AG04450 (cell line): ENCODE measurements at regions not wholly inside any gene's neighbourhood (a gene's known extent, or its start where the extent isn't known, plus 50 kb on each side); places are given as distances from the start of the nearest gene placed in this dataset.

Experiments used
- CTCF ChIA-PET: fragments of 300-600, 350-600 bp; formaldehyde crosslinking; extraction: SDS; loops from one replicate; lab custom pipeline; 2022; ENCODE audit warnings: antibody characterized with exemption, inconsistent platforms; lab: Charles Lee
- POLR2A ChIA-PET: fragments of 350-600 bp; formaldehyde crosslinking; extraction: SDS; loops from one replicate; lab custom pipeline; 2021; ENCODE audit warnings: antibody characterized with exemption, inconsistent platforms; lab: Yijun Ruan, JAX
- DNase-seq: peaks from one replicate; pipeline ENCODE4 v3.0.0-alpha.2; 2011; ENCODE audit warnings: low read depth, low spot score
- H3K27ac ChIP-seq: one replicate; pipeline ENCODE4 v1.5.1; 2012; ENCODE audit warnings: low read depth, low read length, control low read depth
- H3K27me3 ChIP-seq: one replicate; pipeline ENCODE4 v1.6.0; 2012; ENCODE audit warnings: low read length; ENCODE audit not compliant: control insufficient read depth, insufficient read depth
- H3K4me3 ChIP-seq: 2 replicates; pipeline ENCODE4 v1.5.1; 2011; ENCODE audit warnings: mild to moderate bottlenecking, low read depth, low read length, control low read depth
- H3K9me3 ChIP-seq: 2 replicates; pipeline ENCODE4 v1.5.1; 2012; ENCODE audit warnings: low read length; ENCODE audit not compliant: control insufficient read depth, insufficient read depth
- TF ChIP-seq, protein P1 (sequence below): IDR thresholded peaks from 2 replicates; pipeline ENCODE4 v1.5.1; 2011; ENCODE audit warnings: low read depth, low read length, control low read depth, inconsistent platforms

DNA sequence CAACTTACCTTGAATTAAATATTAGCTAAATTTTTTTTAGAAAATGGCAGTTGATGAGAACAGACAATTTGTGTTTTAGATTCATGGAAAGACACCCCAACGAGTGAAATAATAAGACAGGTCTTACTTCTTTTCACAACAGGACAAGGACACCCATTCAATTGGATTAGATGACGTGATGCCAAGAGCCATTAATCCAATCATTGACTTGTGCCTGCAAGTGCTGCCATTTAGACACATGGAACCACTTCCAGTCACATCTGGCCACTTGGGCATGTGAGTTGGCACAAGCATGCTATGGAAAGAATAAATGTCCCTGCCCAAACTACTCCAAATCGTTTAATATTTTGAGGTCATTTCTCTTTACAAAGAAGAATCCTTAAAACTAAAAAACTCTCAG, 1308.8 kb downstream of the ROBO2 start:
- CTCF ChIA-PET: no interaction called here
- TF ChIP-seq, protein P1, sequence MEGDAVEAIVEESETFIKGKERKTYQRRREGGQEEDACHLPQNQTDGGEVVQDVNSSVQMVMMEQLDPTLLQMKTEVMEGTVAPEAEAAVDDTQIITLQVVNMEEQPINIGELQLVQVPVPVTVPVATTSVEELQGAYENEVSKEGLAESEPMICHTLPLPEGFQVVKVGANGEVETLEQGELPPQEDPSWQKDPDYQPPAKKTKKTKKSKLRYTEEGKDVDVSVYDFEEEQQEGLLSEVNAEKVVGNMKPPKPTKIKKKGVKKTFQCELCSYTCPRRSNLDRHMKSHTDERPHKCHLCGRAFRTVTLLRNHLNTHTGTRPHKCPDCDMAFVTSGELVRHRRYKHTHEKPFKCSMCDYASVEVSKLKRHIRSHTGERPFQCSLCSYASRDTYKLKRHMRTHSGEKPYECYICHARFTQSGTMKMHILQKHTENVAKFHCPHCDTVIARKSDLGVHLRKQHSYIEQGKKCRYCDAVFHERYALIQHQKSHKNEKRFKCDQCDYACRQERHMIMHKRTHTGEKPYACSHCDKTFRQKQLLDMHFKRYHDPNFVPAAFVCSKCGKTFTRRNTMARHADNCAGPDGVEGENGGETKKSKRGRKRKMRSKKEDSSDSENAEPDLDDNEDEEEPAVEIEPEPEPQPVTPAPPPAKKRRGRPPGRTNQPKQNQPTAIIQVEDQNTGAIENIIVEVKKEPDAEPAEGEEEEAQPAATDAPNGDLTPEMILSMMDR: no peak
- Histone ChIP-seq H3K27me3 (no peaks in the 10 kb centered on the region), H3K9me3 (no peaks in the 10 kb centered on the region), H3K4me3 (no peak overlapping the region), H3K27ac (no peak overlapping the region)
- no peak for DNase-seq
- POLR2A ChIA-PET: no interaction called here

DNA sequence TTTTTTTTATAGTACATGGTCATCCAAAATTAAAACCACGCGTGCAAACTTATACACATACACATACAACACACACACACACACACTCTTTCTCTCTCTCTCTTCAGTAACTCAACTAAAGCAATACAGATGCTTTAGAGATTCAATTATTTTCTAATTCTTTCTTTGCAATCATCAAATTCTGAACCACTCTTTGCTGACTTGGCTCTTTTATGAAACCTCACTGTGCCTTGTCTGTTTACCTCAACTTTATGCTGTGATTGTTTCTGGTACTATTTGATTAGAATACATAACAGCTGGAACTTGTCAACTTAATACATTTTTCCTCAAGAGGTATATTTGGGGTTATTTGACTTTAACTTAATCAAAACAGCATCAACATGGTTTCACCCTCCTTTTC, 1309.7 kb downstream of the ROBO2 start:
- DNase-seq: no peak
- ChIA-PET POLR2A (no interaction called here), CTCF (no interaction called here)
- no peak overlapping the region for H3K4me3 ChIP-seq
- H3K9me3 ChIP-seq: no peaks in the 10 kb centered on the region; the same call in 1 of the 2 replicates
- H3K27me3 ChIP-seq: no peaks in the 10 kb centered on the region
- TF ChIP-seq, protein P1: no peak
- H3K27ac ChIP-seq: no peak overlapping the region

DNA sequence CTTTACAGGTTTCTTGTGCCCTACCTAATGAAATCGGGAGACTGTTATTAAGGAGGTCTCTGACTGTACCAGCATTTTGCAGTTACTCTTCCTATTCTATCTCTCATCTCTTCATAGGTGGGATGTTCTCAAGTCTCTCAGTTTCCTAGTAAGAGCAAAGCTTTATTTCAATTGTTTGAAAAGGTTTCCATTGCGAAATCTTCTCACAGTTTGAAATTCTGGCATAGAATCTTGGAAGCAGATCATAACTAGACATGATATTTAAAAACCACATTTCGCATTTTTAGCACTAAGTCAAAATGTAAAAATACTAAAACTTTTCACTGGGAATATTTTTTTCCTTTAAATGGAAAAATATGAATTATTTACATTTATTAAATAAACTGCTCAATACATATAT, 1311.4 kb downstream of the ROBO2 start:
- DNase-seq: no peak
- CTCF ChIA-PET: no interaction called here
- TF ChIP-seq, protein P1: no peak
- no peaks in the 10 kb centered on the region for H3K27me3 ChIP-seq
- no peak overlapping the region for H3K4me3 ChIP-seq
- H3K27ac ChIP-seq: no peak overlapping the region
- no peaks in the 10 kb centered on the region; the same call in 1 of the 2 replicates for H3K9me3 ChIP-seq
- POLR2A ChIA-PET: no interaction called here

DNA sequence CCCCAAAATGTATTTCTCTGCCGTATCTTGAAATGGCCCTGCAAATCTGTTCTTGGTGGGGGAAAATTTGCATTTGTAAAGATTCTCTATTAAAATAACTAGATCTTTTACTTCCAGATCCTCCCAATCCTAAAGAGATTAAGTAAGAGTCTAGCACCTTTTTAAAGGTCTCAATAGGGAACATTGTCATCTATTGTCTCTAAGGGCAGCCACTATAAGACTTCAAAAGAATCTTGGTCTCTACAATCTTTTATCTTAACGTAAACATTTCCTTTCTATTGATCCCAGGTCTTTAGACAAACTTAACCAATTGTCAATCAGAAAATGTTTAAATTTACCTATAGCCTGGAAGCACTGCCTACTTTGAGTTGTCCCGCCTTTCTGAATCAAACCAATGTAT, 1313.3 kb downstream of the ROBO2 start:
- Histone ChIP-seq H3K9me3 (no peaks in the 10 kb centered on the region; the same call in 1 of the 2 replicates), H3K4me3 (no peak overlapping the region), H3K27ac (no peak overlapping the region), H3K27me3 (no peaks in the 10 kb centered on the region)
- no peak for DNase-seq
- ChIA-PET CTCF (no interaction called here), POLR2A (no interaction called here)
- TF ChIP-seq, protein P1: no peak

DNA sequence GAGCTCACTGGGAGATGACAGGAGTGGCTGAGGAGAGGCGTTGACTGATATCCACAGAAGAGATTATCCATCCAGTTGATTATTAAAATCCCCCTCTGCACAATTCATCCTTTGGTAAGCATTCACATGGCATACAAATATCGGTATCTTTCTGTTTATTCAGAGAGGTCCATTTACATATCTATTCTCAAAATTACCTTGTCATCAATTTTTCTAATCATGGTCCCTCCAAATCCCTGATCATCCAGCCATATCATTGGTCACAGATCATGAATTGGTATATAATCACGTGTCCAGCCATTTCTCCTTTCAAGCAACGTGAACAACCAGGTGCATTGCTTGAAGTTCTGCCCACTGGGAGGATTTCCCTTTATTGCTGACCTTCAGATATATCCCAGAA, 1321.0 kb downstream of the ROBO2 start:
- no peak overlapping the region for H3K4me3 ChIP-seq
- CTCF ChIA-PET: no interaction called here
- TF ChIP-seq, protein P1: no peak
- H3K27ac ChIP-seq: no peak overlapping the region
- no peak for DNase-seq
- H3K27me3 ChIP-seq: no peaks in the 10 kb centered on the region
- H3K9me3 ChIP-seq: no peaks in the 10 kb centered on the region
- POLR2A ChIA-PET: no interaction called here
